ENCODE measurements at regions not wholly inside any gene's neighbourhood (a gene's known extent, or its start where the extent isn't known, plus 50 kb on each side); places are given as distances from the start of the nearest gene placed in this dataset.

- no peak for TF ChIP-seq ZNF425 (CRISPR knock-in tag; conservative IDR thresholded peaks at IDR 0.05)
- no peak for TF ChIP-seq CTCF (IDR thresholded peaks at IDR 0.05)
- no peak for TF ChIP-seq MAX (CRISPR knock-in tag; IDR thresholded peaks at IDR 0.05)
- TF ChIP-seq ATF2 (CRISPR knock-in tag; IDR thresholded peaks at IDR 0.05; ENCODE audit: borderline replicate concordance, low read depth), result no peak
- no peak for TF ChIP-seq NR3C1 (CRISPR knock-in tag; conservative IDR thresholded peaks at IDR 0.05; ENCODE audit: low read depth)
- TF ChIP-seq E2F1 (CRISPR knock-in tag; IDR thresholded peaks at IDR 0.05), result no peak
These were observed 121.1 kb downstream of the GPR85 start for GRCh38 chr7:112965506-112965905.

Data from WTC11 (cell line).